RWPE1 (cell line): ENCODE measurements at regions not wholly inside any gene's neighbourhood (a gene's known extent, or its start where the extent isn't known, plus 50 kb on each side); places are given as distances from the start of the nearest gene placed in this dataset.

Source experiments
- CTCF ChIA-PET: fragments of 350-600 bp; sonication (Branson Sonifier 250); formaldehyde crosslinking; extraction: SDS; loops from one replicate; lab custom pipeline; 2021; lab: Yijun Ruan, JAX
- POLR2A ChIA-PET: fragments of 400-600 bp; formaldehyde crosslinking; extraction: SDS; loops from one replicate; lab custom pipeline; 2020; ENCODE audit warnings: antibody characterized with exemption; ENCODE audit not compliant: low non-redundant PET; lab: Yijun Ruan, JAX
- DNase-seq: peaks from one replicate; pipeline ENCODE4 v3.0.0; 2012; ENCODE audit warnings: low spot score
- H3K27ac ChIP-seq: fragments of 450-650 bp; 2 replicates; pipeline ENCODE4 v1.5.1; 2017
- TF ChIP-seq, protein P1 (sequence below): fragments of 450-650 bp; conservative IDR thresholded peaks from 2 replicates; pipeline ENCODE4 v1.5.1; 2017; ENCODE audit warnings: low read depth, mild to moderate bottlenecking

DNA sequence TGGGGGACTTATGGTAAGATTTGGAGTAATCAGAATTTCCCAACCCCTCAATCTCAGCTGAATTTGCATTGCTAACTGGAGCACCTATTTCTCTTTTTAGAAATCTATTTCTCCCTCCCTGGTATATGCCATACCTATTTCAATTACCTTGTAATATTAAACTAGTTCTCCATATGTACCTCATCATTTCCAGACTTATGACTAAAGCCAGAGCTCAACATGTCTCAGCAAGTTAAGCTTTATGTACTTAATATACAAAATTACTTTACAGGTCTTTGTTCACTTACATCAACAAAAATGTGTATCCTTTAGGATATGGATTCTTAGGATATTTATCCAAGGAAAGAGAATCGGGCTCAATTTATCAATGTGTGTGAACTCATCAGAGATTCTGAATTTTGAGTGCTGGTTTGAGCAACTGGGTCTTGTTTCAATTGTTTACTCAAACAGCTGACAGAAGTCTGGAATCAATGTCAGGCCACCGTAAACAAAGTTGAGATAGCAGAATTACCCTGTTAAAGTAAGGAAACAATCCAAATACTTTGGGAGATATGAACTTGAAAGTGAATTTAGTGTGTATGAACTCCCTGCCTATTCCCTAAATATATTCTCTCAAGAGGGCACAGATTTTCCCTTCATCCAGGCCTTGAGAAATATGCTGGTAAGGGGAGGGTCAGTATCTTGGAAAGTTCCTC is 199.6 kb downstream of the VEGFC start:
- TF ChIP-seq, protein P1, sequence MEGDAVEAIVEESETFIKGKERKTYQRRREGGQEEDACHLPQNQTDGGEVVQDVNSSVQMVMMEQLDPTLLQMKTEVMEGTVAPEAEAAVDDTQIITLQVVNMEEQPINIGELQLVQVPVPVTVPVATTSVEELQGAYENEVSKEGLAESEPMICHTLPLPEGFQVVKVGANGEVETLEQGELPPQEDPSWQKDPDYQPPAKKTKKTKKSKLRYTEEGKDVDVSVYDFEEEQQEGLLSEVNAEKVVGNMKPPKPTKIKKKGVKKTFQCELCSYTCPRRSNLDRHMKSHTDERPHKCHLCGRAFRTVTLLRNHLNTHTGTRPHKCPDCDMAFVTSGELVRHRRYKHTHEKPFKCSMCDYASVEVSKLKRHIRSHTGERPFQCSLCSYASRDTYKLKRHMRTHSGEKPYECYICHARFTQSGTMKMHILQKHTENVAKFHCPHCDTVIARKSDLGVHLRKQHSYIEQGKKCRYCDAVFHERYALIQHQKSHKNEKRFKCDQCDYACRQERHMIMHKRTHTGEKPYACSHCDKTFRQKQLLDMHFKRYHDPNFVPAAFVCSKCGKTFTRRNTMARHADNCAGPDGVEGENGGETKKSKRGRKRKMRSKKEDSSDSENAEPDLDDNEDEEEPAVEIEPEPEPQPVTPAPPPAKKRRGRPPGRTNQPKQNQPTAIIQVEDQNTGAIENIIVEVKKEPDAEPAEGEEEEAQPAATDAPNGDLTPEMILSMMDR, result no peak
- ChIA-PET CTCF (no interaction called here), POLR2A (no interaction called here)
- no peak for DNase-seq
- H3K27ac ChIP-seq, result no peak overlapping the region

DNA sequence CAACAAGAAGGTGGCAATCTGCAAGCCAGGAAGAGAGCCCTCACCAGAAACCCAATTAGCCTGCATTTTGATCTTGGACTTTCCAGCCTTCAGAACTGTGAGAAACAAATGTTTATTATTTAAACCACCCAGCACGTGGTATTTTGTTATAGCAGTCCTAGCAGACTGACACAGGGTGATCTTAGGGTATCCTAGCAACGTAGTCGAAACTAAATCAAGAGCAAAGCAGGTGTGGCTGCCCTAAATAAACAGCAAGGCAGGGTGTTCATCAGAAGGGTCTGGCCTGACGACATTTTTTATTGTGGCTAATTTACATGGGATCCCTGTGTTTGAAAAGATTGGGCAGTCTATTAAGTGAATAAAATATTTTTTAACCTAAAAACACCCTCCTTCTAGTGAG is 198.8 kb downstream of the VEGFC start:
- POLR2A ChIA-PET, result no interaction called here
- CTCF ChIA-PET, result interaction anchor here (0.6 kb wide), 2 partner anchors 67 to 181 kb away, joined by 3 to 4 read pairs; no protein-coding TSS in a partner anchor
- no peak overlapping the region for H3K27ac ChIP-seq
- TF ChIP-seq, protein P1, result no peak
- DNase-seq, result no peak

DNA sequence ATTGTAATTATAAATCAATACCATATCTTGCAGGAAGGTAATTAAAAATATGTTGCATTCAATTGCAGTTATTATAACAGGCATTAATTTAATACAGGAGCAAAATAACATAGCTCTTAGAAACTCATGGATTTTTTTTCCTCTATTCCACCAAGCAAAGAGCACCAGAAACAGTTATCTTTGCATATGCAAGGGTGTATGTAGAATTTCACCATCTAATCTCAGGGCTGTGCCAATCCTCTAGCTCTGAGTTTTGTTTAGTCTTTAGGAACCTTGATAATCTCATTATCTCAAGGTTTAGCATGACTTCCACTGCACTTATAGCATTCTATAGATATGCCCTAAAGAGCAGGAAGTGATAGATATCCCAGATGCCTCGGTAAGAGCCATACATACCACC is 197.5 kb downstream of the VEGFC start:
- H3K27ac ChIP-seq, result no peak overlapping the region
- TF ChIP-seq, protein P1, result no peak
- CTCF ChIA-PET, result no interaction called here
- no peak for DNase-seq
- POLR2A ChIA-PET, result no interaction called here

DNA sequence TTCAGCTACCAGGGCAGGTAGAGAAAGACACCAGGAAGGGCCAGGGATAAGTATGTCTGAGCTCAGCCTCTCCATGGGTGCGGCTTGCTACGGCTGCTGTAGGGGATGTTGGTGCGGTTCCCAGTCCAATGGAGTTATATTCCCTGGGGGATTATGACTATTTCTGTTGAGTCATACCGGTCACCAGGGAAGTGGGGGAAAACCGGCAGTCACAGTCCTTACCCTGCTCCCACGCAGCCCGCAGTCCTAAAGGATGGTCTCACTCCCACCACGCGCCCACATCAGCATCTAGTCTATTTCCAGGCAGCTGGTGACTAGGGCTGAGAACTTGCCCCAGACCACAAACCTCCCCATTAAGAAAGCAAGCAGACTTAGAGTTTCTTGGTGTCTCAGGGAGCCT is 191.6 kb downstream of the VEGFC start:
- H3K27ac ChIP-seq, result no peak overlapping the region
- DNase-seq, result no peak
- CTCF ChIA-PET, result interaction anchor here (0.7 kb wide), 1 partner anchor 9 kb away, joined by 8 read pairs; no protein-coding TSS in a partner anchor
- POLR2A ChIA-PET, result no interaction called here
- TF ChIP-seq, protein P1, result no peak

DNA sequence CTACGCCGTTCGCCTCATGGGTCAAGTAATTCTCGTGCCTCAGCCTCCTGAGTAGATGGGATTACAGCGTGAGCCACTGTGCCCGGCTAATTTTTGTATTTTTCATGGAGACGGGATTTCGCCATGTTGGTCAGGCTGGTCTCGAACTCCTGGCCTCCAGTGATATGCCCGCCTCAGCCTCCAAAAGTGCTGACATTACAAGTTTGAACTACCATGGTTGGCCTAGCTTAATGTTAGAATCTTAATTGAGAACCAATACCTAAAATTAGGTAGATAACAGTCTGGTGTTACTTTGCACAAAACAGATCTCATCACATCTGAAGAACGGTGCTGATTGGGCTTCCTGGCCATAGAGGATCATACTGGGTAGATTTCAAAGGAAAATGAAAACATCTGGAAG is 184.9 kb downstream of the VEGFC start:
- ChIA-PET CTCF (interaction anchor here (0.6 to 0.7 kb wide), 2 partner anchors 29 to 102 kb away, joined by 3 to 7 read pairs; no protein-coding TSS in a partner anchor), POLR2A (no interaction called here)
- no peak overlapping the region for H3K27ac ChIP-seq
- TF ChIP-seq, protein P1, result no peak
- DNase-seq, result no peak

DNA sequence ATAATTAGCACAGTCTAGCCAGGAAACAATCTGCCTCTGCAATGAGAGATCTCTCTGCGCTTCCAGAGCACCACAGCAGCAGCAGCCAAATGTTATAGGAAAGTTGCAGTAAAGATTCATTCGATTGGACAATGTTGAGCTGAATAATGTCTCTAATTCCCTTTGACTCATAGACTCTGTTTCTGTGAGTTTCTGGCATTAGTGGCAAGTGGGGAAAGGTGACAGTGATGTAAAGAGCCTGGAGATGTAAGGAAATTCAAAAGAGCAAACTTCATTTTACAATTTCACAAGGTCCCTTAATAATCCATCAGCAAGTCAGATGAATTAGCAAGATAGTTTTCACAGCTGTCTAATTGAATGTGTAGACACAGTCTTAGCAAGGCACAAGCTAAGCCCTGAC is 184.4 kb downstream of the VEGFC start:
- DNase-seq, result no peak
- ChIA-PET POLR2A (no interaction called here), CTCF (interaction anchor here (0.7 kb wide), 1 partner anchor 28 kb away, joined by 3 read pairs; no protein-coding TSS in a partner anchor)
- TF ChIP-seq, protein P1, result no peak
- no peak overlapping the region for H3K27ac ChIP-seq
